SK-N-SH (cell line): ENCODE measurements at regions not wholly inside any gene's neighbourhood (a gene's known extent, or its start where the extent isn't known, plus 50 kb on each side); places are given as distances from the start of the nearest gene placed in this dataset.

ENCODE experiments used
- CHD2 ChIP-seq: fragments of 150-350 bp; IDR thresholded peaks from 2 replicates; pipeline ENCODE4 v1.6.1; 2018; ENCODE audit warnings: low read length; ENCODE audit not compliant: partially characterized antibody
- EP300 ChIP-seq, 2 experiments: IDR thresholded peaks; 2 replicates each; pipeline versions ENCODE4 v1.4.0 to v1.6.1; 2012; ENCODE audit warnings: borderline replicate concordance in 1 of 2, low read depth in 1 of 2, low read length in 1 of 2
- POLR2AphosphoS5 ChIP-seq: IDR thresholded peaks from 2 replicates; pipeline ENCODE4 v1.6.1; 2012; ENCODE audit warnings: low read depth, low read length
- RAD21 ChIP-seq: IDR thresholded peaks from 2 replicates; pipeline ENCODE4 v1.6.1; 2012; ENCODE audit warnings: mild to moderate bottlenecking, low read length
- RFX5 ChIP-seq: IDR thresholded peaks from 2 replicates; pipeline ENCODE4 v1.6.1; 2012; ENCODE audit warnings: mild to moderate bottlenecking, improper control_type of control experiment, low read length
- SIN3A ChIP-seq: IDR thresholded peaks from 2 replicates; pipeline ENCODE4 v1.6.1; 2012; ENCODE audit warnings: low read depth, mild to moderate bottlenecking, low read length, moderate library complexity, borderline replicate concordance
- TEAD4 ChIP-seq: IDR thresholded peaks from 2 replicates; pipeline ENCODE4 v1.4.0; 2012; ENCODE audit warnings: mild to moderate bottlenecking, borderline replicate concordance; ENCODE audit not compliant: insufficient read depth
- TF ChIP-seq, protein P1 (sequence below): fragments of 200-600 bp; sonication (generic); IDR thresholded peaks from 2 replicates; pipeline ENCODE4 v1.6.1; 2017; ENCODE audit warnings: antibody characterized with exemption, mild to moderate bottlenecking, moderate library complexity
- TF ChIP-seq, protein P2 (sequence below): IDR thresholded peaks from 2 replicates; pipeline ENCODE4 v1.4.0; 2012; ENCODE audit warnings: low read depth
- TF ChIP-seq, protein P3 (sequence below): IDR thresholded peaks from 2 replicates; pipeline ENCODE4; 2012
- TF ChIP-seq, protein P4 (sequence below): fragments of 150-350 bp; IDR thresholded peaks from 2 replicates; pipeline ENCODE4 v1.6.1; 2016; ENCODE audit warnings: mild to moderate bottlenecking, low read depth, low read length

DNA sequence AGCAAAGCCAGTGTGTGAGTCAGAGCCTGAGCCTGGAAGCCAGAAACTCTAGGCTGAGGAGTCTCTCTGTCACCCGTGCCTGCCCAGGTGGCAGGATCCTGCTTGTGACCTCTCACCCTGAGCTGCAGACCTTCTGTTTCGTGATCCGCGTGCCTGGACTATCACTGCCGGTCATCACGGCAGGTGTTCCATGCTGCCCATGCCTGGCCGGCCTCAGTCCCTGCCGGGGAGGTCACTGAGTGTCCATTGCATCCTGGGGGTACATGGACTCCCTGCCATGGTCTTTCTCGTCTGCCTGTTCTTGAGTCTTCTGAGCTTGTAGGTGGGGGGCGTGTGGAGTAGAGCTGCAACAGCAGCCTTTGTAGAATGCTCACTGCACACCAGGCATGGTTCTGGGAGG is 1032.4 kb downstream of the TBC1D22A start:
- TF ChIP-seq, protein P1, sequence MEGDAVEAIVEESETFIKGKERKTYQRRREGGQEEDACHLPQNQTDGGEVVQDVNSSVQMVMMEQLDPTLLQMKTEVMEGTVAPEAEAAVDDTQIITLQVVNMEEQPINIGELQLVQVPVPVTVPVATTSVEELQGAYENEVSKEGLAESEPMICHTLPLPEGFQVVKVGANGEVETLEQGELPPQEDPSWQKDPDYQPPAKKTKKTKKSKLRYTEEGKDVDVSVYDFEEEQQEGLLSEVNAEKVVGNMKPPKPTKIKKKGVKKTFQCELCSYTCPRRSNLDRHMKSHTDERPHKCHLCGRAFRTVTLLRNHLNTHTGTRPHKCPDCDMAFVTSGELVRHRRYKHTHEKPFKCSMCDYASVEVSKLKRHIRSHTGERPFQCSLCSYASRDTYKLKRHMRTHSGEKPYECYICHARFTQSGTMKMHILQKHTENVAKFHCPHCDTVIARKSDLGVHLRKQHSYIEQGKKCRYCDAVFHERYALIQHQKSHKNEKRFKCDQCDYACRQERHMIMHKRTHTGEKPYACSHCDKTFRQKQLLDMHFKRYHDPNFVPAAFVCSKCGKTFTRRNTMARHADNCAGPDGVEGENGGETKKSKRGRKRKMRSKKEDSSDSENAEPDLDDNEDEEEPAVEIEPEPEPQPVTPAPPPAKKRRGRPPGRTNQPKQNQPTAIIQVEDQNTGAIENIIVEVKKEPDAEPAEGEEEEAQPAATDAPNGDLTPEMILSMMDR: no peak
- no peak for TF ChIP-seq TEAD4
- TF ChIP-seq RAD21: no peak
- TF ChIP-seq RFX5: no peak
- TF ChIP-seq, protein P2, sequence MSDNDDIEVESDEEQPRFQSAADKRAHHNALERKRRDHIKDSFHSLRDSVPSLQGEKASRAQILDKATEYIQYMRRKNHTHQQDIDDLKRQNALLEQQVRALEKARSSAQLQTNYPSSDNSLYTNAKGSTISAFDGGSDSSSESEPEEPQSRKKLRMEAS: no peak
- TF ChIP-seq POLR2AphosphoS5: no peak
- no peak for TF ChIP-seq SIN3A
- TF ChIP-seq, protein P3, sequence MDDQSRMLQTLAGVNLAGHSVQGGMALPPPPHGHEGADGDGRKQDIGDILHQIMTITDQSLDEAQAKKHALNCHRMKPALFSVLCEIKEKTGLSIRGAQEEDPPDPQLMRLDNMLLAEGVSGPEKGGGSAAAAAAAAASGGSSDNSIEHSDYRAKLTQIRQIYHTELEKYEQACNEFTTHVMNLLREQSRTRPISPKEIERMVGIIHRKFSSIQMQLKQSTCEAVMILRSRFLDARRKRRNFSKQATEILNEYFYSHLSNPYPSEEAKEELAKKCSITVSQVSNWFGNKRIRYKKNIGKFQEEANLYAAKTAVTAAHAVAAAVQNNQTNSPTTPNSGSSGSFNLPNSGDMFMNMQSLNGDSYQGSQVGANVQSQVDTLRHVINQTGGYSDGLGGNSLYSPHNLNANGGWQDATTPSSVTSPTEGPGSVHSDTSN: no peak
- no peak for TF ChIP-seq EP300 (IDR thresholded peaks at IDR 0.05; ENCODE audit: borderline replicate concordance in 1 of 2, low read depth in 1 of 2, low read length in 1 of 2)
- TF ChIP-seq, protein P4, sequence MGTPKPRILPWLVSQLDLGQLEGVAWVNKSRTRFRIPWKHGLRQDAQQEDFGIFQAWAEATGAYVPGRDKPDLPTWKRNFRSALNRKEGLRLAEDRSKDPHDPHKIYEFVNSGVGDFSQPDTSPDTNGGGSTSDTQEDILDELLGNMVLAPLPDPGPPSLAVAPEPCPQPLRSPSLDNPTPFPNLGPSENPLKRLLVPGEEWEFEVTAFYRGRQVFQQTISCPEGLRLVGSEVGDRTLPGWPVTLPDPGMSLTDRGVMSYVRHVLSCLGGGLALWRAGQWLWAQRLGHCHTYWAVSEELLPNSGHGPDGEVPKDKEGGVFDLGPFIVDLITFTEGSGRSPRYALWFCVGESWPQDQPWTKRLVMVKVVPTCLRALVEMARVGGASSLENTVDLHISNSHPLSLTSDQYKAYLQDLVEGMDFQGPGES: no peak
- TF ChIP-seq CHD2: no peak
